Small intestine (tissue), 7 donors: ENCODE measurements at regions not wholly inside any gene's neighbourhood (a gene's known extent, or its start where the extent isn't known, plus 50 kb on each side); places are given as distances from the start of the nearest gene placed in this dataset.

ENCODE experiments used
- DNase-seq, 2 donors: peaks; one replicate each; pipeline versions ENCODE4 v3.0.0 to v3.0.0-alpha.2; 2013
- FAIRE-seq: peaks from 2 replicates; lab custom pipeline; 2012; peaks lifted over from hg19 to GRCh38; lab: Jason Lieb, UNC
- H3K27ac ChIP-seq, 3 donors: one replicate each; pipeline ENCODE4 v1.5.1; 2013; ENCODE audit warnings: low read length in 2 of 3, mild to moderate bottlenecking in 2 of 3, control low read depth in 1 of 3, inconsistent platforms in 1 of 3, low read depth in 1 of 3, moderate library complexity in 1 of 3
- H3K27me3 ChIP-seq, 3 donors: one replicate each; pipeline ENCODE4 v1.6.1; 2013; ENCODE audit warnings: low read length in 3 of 3, inconsistent platforms in 1 of 3; ENCODE audit not compliant: control insufficient read depth in 3 of 3, insufficient read depth in 3 of 3
- H3K36me3 ChIP-seq, 3 donors: one replicate each; pipeline ENCODE4 v1.6.1; 2013; ENCODE audit warnings: low read length in 3 of 3, inconsistent platforms in 1 of 3, low read depth in 1 of 3, mild to moderate bottlenecking in 1 of 3, moderate library complexity in 1 of 3; ENCODE audit not compliant: control insufficient read depth in 3 of 3, insufficient read depth in 2 of 3
- H3K4me1 ChIP-seq, 3 donors: one replicate each; pipeline ENCODE4 v1.6.1; 2013; ENCODE audit warnings: low read length in 2 of 3, inconsistent platforms in 1 of 3, low read depth in 1 of 3, mild to moderate bottlenecking in 1 of 3, moderate library complexity in 1 of 3; ENCODE audit not compliant: control insufficient read depth in 3 of 3, insufficient read depth in 2 of 3
- H3K4me3 ChIP-seq, 3 donors: one replicate each; pipeline ENCODE4 v1.5.1; 2013; ENCODE audit warnings: low read length in 3 of 3, control low read depth in 1 of 3, inconsistent platforms in 1 of 3, low read depth in 1 of 3, mild to moderate bottlenecking in 1 of 3, moderate library complexity in 1 of 3
- H3K9me3 ChIP-seq, 2 donors: one replicate each; pipeline ENCODE4 v1.6.1; 2013; ENCODE audit warnings: low read depth in 1 of 2, low read length in 1 of 2; ENCODE audit not compliant: control insufficient read depth in 2 of 2, insufficient read depth in 1 of 2
- WGBS, 3 donors: extraction: QIAGEN DNeasy Blood & Tissue Kit; methylation state at CpG; one replicate each; pipeline ENCODE4 v1.1.7; 2013; 5-methylcytosine and 5-hydroxymethylcytosine counted together
- donor health status: healthy with polysubstance abuse.
- donor health status: control.
- donor health status: control.
- donor health status: Bipolar disorder and iron deficiency.
- donor health status: healthy.

DNA sequence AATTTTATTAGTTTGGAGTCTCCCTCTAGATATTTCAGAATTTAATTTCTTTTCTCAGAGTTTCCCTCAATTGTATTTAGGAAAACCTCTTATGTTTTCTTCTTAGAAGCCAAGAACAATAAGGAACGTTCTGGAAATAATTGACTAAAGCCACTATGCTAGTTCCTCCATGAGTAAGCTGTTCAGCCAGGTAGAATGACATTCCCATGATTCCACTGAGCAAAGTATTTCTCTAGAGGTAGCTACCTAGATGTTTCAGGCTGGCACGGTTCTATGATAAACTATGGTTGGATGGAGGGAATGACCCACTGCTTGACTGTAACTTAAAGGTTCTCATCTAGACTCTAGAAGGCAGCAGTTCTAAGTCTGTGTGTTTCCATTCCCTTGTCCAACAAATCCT lies 62.4 kb downstream of the CLDN17 start:
- Histone ChIP-seq H3K36me3 (no peaks in the 10 kb centered on the region), H3K4me1 (no peaks in the 10 kb centered on the region), H3K27me3 (no peaks in the 10 kb centered on the region), H3K9me3 (peaks cover 1 to 3% of the 10 kb centered on the region in 2 donors), H3K4me3 (no peak overlapping the region), H3K27ac (no peak overlapping the region)
- FAIRE-seq (no peak), DNase-seq (no peak)
- 56 to 77% (median 76%) methylated on average over 2 of the region's 2 CpGs for WGBS, 3 donors

DNA sequence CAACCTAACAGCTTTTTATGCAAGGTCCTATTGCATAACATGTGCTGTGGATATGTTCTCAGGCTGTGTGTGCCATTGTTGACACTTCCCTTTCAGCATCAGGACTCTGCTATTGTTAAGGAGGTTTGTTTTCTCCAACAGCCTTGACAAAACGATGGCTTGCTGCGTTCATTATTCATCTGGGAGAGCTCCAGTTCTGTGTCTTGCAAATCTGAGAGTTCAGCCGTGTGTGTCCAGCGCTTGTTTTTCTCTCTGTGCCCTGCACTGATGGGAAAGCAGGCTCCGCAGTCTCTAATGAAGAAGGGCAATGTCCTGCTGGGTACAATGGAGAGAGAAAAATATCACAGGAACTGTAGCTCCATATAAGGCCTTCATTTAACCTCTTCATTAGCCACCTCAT lies 63.7 kb downstream of the CLDN17 start:
- 54 to 64% (median 63%) methylated on average over 5 of the region's 5 CpGs for WGBS, 3 donors
- Histone ChIP-seq H3K4me1 (no peaks in the 10 kb centered on the region), H3K4me3 (no peak overlapping the region), H3K27me3 (no peaks in the 10 kb centered on the region), H3K27ac (no peak overlapping the region), H3K9me3 (peaks cover 1 to 3% of the 10 kb centered on the region in 2 donors), H3K36me3 (no peaks in the 10 kb centered on the region)
- FAIRE-seq (no peak), DNase-seq (no peak)

GRCh38 chr21:30101967-30102366 lies 64.6 kb downstream of the CLDN17 start:
- WGBS, 3 donors: 53 to 70% (median 65%) methylated on average over 4 of the region's 4 CpGs
- no peak for DNase-seq
- no peak overlapping the region for H3K4me3 ChIP-seq
- FAIRE-seq: no peak
- H3K27ac ChIP-seq: no peak overlapping the region
- H3K9me3 ChIP-seq: peaks cover 3% of the 10 kb centered on the region in 2 donors
- H3K27me3 ChIP-seq: no peaks in the 10 kb centered on the region
- no peaks in the 10 kb centered on the region for H3K4me1 ChIP-seq
- H3K36me3 ChIP-seq: no peaks in the 10 kb centered on the region

DNA sequence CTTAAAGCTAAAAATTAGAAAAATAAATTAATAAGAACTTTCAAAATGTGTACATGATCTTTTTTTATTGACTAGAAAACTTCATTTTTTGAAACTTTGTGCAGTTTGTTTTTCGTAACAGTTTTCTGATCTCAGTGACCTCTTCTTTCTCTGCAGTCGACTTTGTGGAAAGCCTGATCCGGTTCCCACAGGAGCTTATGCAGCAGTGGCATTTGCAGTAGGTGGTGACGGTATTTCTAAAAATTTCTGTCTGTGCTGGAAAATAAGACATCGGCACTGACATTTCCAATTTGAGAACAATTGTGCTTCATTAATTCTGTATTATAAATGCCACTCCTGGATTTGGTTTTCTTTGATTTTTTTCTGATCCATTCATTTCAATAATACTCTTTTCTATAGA lies 68.8 kb downstream of the CLDN17 start:
- Histone ChIP-seq H3K9me3 (peaks cover under 1 to 2% of the 10 kb centered on the region in 2 donors), H3K27ac (no peak overlapping the region), H3K4me1 (no peaks in the 10 kb centered on the region), H3K36me3 (no peaks in the 10 kb centered on the region), H3K4me3 (no peak overlapping the region), H3K27me3 (no peaks in the 10 kb centered on the region)
- DNase-seq: no peak
- FAIRE-seq: no peak
- WGBS, 3 donors: 87 to 90% (median 88%) methylated on average over 5 of the region's 5 CpGs

- Histone ChIP-seq H3K9me3 (peaks cover 0 to 2% of the 10 kb centered on the region in 2 donors), H3K27ac (no peak overlapping the region), H3K36me3 (no peaks in the 10 kb centered on the region), H3K4me3 (no peak overlapping the region), H3K4me1 (no peaks in the 10 kb centered on the region), H3K27me3 (no peaks in the 10 kb centered on the region)
- no peak for FAIRE-seq
- 29 to 34% (median 31%) methylated on average over 4 of the region's 4 CpGs for WGBS, 3 donors
- DNase-seq: no peak
Measured at GRCh38 chr21:30083225-30083945, 83.2 kb downstream of the CLDN17 start.

DNA sequence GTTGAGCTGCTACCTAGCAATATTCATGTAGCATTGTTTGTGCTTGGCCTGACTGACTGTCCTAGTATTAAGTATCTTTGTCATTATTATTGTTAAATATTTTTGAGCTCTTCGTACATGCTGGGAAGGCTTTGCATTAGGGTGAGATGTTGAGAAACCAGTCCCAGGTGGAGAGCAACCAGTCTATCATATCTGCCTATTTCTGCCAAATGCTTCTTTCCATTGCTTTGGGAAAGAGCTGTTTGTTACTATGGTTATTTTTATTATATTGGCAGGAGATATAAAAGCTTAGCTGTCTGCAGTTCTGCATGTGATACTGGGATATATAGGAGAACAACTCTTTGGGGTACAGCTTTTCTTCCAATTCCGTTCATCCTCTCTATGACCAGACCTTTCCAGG lies 85.1 kb downstream of the CLDN17 start:
- Histone ChIP-seq H3K27me3 (no peaks in the 10 kb centered on the region), H3K27ac (no peak overlapping the region), H3K4me1 (no peaks in the 10 kb centered on the region), H3K4me3 (no peak overlapping the region), H3K36me3 (no peaks in the 10 kb centered on the region), H3K9me3 (peaks cover 2% of the 10 kb centered on the region in 2 donors)
- 81 to 89% (median 89%) methylated on average over 2 of the region's 2 CpGs for WGBS, 3 donors
- no peak for DNase-seq
- FAIRE-seq: no peak

GRCh38 chr21:30072496-30072895 lies 94.1 kb downstream of the CLDN17 start:
- H3K36me3 ChIP-seq: no peaks in the 10 kb centered on the region
- DNase-seq (peak; percentile 2 to 5), FAIRE-seq (no peak)
- no peak overlapping the region for H3K4me3 ChIP-seq
- H3K9me3 ChIP-seq: peaks cover 0 to 10% of the 10 kb centered on the region in 2 donors
- 20 to 23% (median 21%) methylated on average over 4 of the region's 4 CpGs for WGBS, 3 donors
- no peaks in the 10 kb centered on the region for H3K27me3 ChIP-seq
- no peaks in the 10 kb centered on the region for H3K4me1 ChIP-seq
- H3K27ac ChIP-seq: no peak overlapping the region

- H3K4me3 ChIP-seq: no peak overlapping the region
- no peaks in the 10 kb centered on the region for H3K27me3 ChIP-seq
- H3K9me3 ChIP-seq: no peaks in the 10 kb centered on the region
- H3K27ac ChIP-seq: no peak overlapping the region
- WGBS, 3 donors: 3 to 40% (median 5%) methylated on average over 1 of the region's 1 CpG
- no peaks in the 10 kb centered on the region for H3K4me1 ChIP-seq
- no peaks in the 10 kb centered on the region for H3K36me3 ChIP-seq
- FAIRE-seq (no peak), DNase-seq (no peak)
Measured at GRCh38 chr21:30058928-30059327, 107.7 kb downstream of the CLDN17 start.

GRCh38 chr21:30057108-30057507 lies 109.5 kb downstream of the CLDN17 start:
- WGBS, 3 donors: 53 to 64% (median 55%) methylated on average over 3 of the region's 3 CpGs
- Histone ChIP-seq H3K27me3 (no peaks in the 10 kb centered on the region), H3K36me3 (no peaks in the 10 kb centered on the region), H3K4me1 (no peaks in the 10 kb centered on the region), H3K4me3 (no peak overlapping the region), H3K9me3 (no peaks in the 10 kb centered on the region), H3K27ac (no peak overlapping the region)
- FAIRE-seq: no peak
- DNase-seq: no peak
